RPMI7951 (cell line): ENCODE measurements at regions not wholly inside any gene's neighbourhood (a gene's known extent, or its start where the extent isn't known, plus 50 kb on each side); places are given as distances from the start of the nearest gene placed in this dataset.
"Not testable (repeated sequence)": the region's sequence is repeated elsewhere in the genome, so short reads cannot be mapped to it uniquely, and the experiment has no call there.

Experiments
- DNase-seq: peaks from one replicate; pipeline ENCODE4 v3.0.0-alpha.2; 2012; ENCODE audit warnings: low read depth

DNA sequence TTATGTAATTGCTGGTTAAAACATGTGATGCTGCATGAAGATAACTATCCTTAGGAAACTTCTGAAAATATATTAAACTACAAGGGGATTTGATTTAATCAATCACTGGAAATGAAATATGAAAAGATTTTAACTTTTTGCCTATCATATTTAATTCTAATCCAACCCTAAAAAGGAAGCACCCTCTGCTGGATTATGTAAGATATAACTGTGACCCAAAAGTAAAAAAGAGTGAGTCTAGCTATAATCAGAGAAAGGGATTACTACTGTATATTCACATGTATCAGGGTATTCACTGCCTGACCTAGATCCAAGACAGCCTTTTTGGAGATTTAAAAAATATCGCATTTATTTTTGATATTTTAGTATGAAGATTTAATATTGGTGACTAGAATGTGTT is 295.5 kb downstream of the MDFIC start:
- DNase-seq: no peak

DNA sequence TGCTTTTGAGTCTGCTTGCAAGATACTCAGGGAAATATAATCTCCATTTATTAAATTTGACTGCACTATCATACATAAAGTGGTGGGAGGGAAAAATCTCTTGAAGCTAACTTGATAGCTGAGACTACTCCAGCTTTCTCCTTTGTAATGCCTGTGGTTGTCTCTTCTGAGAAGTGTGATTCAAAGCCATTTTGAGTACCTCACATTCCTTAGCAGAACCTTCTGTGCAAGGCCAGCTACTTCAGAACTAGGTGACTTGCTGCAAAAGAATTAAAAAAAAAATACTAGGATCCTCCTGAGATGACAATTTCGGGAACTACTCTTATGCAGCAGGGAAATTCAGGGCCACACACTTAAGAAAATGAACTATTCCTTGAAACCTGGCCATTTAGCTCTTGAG is 294.8 kb downstream of the MDFIC start:
- no peak for DNase-seq

GRCh38 chr7:115211171-115211570 is 289.3 kb downstream of the MDFIC start:
- DNase-seq: no peak

DNA sequence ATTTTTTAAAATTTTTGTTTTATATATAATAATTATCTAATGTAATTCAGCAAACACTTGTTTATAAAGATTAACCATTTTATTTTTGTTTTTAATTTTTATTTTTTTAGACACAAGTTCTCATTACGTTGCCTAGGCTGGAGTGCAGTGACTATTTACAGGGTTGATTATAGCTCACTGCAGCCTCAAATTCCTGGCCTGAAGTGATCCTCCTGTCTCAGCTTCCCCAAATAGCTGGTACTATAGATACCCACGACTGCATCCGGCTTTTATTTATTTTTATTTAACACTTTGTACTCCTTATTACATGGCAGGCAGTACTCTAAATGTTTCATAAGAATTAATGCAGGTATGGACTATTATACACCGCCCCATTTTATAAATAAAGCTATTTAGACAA is 288.7 kb downstream of the MDFIC start:
- no peak for DNase-seq

DNA sequence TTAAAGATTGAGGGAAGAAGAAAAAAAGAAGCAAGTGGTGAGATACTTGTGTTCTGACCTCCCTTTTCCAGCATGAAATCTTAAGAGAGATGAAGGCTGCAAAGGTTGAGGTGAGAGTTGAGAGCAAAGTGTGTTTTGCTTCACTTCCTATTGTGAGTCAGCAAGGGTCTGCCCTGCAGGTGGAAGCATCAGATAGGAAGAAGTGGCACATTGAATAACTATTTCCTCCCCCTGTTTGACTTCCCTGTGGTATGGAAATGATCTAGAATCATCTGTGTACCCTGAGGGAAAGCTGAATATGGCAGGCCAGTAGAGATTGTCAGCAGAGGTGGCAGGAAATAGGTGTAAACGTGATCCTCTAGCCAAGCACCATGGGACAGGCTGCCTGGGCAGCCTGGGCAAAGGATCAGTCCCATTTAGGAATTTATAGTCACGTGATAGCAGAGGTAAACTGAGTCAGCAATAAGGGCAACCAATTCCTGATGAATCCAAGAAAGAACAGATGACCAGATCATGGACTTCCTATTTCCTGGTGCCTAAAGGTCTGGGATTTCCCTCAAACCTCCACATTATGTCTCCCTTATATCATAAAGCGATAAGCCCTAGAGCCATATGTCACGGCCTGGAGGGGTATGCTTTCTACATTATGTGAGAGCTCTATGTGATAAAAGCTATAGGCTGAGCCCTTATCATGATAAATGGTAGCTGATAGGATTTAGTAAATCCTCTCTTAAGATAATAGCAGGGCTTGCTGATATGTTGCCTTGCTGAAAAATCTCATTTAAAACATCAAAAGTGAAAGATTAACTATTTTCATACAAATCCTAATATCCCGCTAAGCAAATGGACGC is 287.0 kb downstream of the MDFIC start:
- no peak for DNase-seq

- not testable (repeated sequence) for DNase-seq
Measured at GRCh38 chr7:115206374-115206773, 284.5 kb downstream of the MDFIC start.

GRCh38 chr7:115198143-115198542 is 276.2 kb downstream of the MDFIC start:
- no peak for DNase-seq

DNA sequence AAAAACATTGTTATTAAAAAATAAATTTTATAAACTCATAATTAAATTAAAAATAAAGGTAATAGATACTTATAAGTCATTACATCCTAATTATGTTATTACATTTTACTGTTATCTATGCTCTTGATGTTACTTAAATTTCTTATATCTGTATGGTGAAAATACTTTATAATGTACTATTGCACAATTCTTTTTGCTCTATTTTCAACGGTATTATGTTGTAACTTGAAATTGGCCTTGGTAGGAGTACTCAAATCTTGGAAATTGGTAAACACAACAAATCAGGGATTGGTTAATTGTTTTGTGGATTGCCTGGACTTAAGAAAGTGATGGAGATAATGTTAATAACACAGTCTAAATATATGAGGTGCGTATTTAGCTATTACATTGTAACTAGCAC is 273.3 kb downstream of the MDFIC start:
- DNase-seq: no peak

- no peak for DNase-seq
Measured at GRCh38 chr7:115191526-115191925, 269.6 kb downstream of the MDFIC start.

DNA sequence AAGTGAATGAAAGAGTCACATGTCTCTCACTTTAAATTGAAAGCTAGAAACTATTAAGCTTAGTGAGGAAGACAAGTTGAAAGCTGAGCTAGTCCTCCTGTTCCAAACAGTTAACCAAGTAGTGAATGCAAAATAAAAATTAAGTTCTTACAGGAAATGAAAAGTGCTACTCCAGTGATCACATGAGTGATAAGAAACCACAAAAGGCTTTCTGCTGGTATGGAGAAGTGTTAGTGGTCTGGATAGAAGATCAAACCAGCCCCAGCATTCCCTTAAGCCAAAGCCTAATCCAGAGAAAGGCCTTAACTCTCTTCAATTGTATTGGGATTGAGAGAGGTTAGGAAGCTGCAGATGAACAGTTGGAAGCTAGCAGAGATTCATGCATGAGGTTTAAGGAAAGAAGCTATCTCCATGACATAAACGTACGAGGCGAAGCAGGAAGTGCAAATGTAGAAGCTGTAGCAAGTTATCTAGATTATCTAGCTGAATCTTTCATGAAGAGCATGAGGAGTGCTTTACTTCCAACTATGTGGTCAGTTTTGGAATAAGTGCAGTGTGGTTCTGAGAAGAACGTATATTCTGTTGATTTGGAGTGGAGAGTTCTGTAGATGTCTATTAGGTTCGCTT is 261.6 kb downstream of the MDFIC start:
- DNase-seq: peak; percentile 3

DNA sequence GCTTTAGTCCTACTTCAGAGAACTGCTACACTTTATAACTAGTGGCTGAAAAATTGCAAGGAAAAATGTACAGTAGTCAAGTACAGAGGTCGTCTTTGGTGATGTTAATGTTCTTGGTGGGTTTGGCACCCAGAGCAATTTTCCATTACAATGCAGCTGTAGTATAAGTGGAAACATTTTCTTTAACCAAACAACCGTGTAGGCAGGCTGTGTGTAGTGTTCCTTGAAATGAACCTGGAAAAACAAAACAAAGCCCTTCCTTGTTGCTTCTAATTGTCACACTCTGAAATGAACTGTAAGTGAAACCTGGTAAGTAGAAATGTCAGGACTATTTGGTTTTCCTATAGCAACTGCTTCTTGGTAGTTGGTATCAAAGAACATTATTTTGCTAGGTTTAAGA is 256.9 kb downstream of the MDFIC start:
- DNase-seq: no peak

GRCh38 chr7:115177823-115178222 is 255.9 kb downstream of the MDFIC start:
- no peak for DNase-seq

DNA sequence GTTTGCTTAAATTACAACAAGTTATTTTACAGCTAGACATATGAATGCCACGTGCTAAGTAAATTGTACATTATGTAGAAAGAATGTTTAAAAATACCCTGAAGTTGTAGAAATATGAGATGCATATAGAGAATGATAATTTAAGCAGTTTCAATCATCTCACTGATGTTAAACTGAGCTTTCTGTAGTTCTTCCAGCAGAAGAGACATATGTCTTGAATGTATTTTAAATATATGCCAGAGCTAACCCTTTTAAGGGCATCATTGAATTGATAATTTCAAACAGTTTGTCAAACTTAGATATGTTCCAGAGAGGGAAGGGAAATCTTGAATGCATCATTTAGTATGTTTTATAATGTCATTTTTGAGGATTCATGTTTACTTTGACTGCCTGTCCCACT is 255.2 kb downstream of the MDFIC start:
- DNase-seq: no peak

DNA sequence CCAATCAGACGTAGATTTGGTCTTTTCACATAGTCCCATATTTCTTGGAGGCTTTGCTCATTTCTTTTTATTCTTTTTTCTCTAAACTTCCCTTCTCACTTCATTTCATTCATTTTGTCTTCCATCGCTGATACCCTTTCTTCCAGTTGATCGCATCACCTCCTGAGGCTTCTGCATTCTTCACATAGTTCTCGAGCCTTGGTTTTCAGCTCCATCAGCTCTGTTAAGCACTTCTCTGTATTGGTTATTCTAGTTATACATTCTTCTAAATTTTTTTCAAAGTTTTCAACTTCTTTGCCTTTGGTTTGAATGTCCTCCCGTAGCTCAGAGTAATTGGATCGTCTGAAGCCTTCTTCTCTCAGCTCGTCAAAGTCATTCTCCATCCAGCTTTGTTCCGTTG is 250.5 kb downstream of the MDFIC start:
- DNase-seq: not testable (repeated sequence)

DNA sequence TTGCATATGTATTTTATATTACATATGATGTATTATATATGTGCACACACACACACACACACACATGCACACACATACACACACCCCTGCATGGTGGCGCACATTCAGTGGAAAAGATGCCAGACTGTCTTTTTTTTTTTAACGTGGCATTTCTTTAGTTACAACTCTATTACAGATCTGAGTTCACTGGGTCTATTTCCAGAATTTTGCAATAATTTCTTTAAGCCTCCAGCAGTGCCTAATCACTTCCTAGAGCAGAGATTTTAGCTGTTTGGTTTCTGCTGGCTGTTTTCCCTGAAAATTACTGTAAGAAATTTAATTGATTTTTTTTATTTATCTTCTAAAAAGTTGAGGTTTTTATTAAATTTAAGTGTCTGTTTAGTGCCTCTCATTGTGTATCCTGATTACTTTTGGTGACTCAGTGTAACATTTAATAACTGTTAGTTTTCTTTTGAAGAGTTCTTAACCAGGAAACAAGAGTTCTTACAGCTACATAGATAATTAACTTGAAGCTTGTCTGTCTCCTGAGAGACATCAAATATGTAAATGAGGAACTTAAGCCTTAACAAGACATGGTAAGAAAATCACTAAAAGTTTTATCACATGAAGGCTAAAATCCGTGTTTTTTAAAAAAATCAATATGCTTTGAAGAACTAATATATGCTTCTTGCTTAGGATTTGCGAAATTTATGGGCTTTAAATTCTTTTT is 232.0 kb downstream of the MDFIC start:
- DNase-seq: no peak

DNA sequence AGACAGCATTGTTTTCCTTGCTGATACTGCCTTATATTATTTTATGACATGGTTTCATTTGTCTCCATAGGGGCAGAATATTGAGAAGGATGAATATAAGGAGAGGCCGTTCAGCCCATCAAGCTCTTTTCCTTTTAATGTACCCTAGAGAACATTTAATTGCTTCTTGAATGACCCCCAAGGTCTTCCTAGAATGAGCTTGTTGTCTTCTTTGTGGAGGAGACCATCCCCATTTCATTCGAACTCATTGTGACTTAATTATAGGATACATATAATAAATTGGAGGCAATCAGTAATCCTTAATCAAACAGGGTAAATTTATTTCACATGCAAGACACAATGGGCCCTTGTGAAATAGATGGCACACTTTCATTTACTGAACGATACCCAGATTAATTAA is 231.3 kb downstream of the MDFIC start:
- no peak for DNase-seq

- no peak for DNase-seq
Measured at GRCh38 chr7:115146148-115146547, 224.3 kb downstream of the MDFIC start.

GRCh38 chr7:115145512-115145911 is 223.6 kb downstream of the MDFIC start:
- no peak for DNase-seq

GRCh38 chr7:115137816-115138215 is 215.9 kb downstream of the MDFIC start:
- no peak for DNase-seq

- DNase-seq: no peak
Measured at GRCh38 chr7:115136796-115137443, 215.0 kb downstream of the MDFIC start.

DNA sequence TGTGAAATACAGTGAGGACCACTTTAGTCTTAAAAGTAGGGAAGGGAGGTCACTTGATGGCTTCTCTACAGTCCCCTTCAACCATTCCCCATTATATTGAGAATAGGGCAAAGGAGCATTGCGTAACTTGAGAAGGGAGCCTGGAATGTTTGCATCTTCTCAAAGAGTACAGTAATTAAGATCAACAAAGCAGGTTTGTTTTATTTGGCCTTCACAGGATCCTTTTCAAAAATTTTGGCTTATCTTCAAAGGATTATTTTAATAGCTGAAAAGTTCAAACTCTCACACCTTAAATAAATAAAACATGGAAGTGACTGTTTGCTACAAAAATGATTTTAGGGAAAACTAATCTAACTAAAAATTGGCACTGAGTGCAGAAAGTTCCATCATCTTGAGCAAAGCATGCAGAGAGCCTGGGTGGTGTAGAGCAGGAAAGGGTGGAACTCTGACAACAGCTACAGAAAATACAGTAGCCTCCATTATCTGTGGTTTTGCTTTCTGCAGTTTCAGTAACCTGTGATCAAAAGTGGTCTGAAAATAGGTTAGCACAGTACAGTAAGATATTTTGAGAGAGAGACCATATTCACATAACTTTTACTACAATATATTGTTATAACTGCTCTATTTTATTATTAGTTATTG is 214.0 kb downstream of the MDFIC start:
- DNase-seq: no peak

DNA sequence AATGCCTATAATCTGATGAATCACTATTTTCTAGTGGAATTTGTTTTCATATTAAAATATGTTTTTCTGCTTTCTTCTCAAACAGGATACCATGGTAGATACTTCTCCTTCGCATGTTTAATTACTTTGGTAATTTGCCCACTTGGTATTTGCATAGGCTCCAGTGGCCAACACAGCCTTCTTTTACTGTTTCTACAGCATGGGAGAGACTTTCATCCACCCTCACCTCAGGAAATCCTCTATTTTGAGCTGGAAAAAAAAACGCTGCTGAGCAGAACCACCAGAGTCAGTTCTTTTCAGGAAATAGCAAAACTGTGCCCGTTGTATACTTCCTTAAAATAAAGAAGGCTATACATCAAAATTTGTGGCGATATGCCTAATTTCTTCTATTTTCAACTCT is 213.3 kb downstream of the MDFIC start:
- DNase-seq: no peak
